ENCODE measurements at regions not wholly inside any gene's neighbourhood (a gene's known extent, or its start where the extent isn't known, plus 50 kb on each side); places are given as distances from the start of the nearest gene placed in this dataset.

DNA sequence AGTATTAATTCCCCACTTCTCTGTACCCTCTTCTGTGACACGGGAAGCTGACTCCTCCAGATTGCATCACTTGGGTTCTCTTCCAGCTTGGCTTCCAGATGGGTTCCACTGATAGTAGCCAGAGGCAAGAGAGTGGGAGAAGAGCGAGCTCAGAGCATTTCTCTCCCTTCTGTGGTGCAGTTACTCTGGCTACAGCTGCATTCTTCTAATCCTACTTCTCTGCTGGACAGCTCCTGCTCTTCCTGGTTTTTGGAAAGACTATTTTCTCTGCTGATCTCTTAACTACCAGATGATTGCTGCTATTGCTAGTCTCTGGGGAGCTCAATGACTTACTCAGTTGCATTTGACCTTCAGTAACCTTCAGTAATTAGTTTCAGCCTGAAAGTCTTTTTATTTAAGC, 187.5 kb upstream of the MAP2 start:
- DNase-seq (no peak), ATAC-seq (ENCODE audit: low read depth) (no peak)
- 83% methylated on average over 1 of the region's 2 CpGs for WGBS (ENCODE audit: insufficient coverage)
- no peaks in the 10 kb centered on the region for H3K9me3 ChIP-seq (ENCODE audit: control extremely low read depth in 1 of 3, control insufficient read depth in 2 of 3, insufficient read depth in 1 of 3, low read length in 2 of 3)
- no peaks in the 10 kb centered on the region for H4K20me1 ChIP-seq (ENCODE audit: control insufficient read depth, insufficient read depth, low read length, poor library complexity, severe bottlenecking)
- no peaks in the 10 kb centered on the region for H3K79me2 ChIP-seq (ENCODE audit: control insufficient read depth, insufficient read depth, low read length)
- H3K4me1 Mint-ChIP-seq, result no peaks in the 10 kb centered on the region
- TF ChIP-seq, protein P1, sequence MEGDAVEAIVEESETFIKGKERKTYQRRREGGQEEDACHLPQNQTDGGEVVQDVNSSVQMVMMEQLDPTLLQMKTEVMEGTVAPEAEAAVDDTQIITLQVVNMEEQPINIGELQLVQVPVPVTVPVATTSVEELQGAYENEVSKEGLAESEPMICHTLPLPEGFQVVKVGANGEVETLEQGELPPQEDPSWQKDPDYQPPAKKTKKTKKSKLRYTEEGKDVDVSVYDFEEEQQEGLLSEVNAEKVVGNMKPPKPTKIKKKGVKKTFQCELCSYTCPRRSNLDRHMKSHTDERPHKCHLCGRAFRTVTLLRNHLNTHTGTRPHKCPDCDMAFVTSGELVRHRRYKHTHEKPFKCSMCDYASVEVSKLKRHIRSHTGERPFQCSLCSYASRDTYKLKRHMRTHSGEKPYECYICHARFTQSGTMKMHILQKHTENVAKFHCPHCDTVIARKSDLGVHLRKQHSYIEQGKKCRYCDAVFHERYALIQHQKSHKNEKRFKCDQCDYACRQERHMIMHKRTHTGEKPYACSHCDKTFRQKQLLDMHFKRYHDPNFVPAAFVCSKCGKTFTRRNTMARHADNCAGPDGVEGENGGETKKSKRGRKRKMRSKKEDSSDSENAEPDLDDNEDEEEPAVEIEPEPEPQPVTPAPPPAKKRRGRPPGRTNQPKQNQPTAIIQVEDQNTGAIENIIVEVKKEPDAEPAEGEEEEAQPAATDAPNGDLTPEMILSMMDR (IDR thresholded peaks at IDR 0.05), result no peak
- no peak for TF ChIP-seq EZH2 (IDR thresholded peaks at IDR 0.05; ENCODE audit: borderline replicate concordance, insufficient read depth, low read depth, low read length, poor library complexity, severe bottlenecking)
- H3K4me1 ChIP-seq (ENCODE audit: control insufficient read depth in 2 of 2, insufficient read depth in 2 of 2, low read length in 2 of 2), result no peaks in the 10 kb centered on the region
- intact Hi-C loops (cut with micrococcal nuclease), result no loop called here
- no peaks in the 10 kb centered on the region for H3K27me3 ChIP-seq (replicated peaks in 1 of 4; ENCODE audit: control extremely low read depth in 1 of 4, control insufficient read depth in 3 of 4, insufficient read depth in 4 of 4, low read length in 3 of 4)
- POLR2A ChIA-PET, result no interaction called here
- no peak overlapping the region for H3K27ac ChIP-seq (ENCODE audit: low read length in 2 of 2)
- H3K27me3 Mint-ChIP-seq, result no peaks in the 10 kb centered on the region
- no peak overlapping the region for H3K9ac ChIP-seq (ENCODE audit: low read length)
- H3K4me3 ChIP-seq (ENCODE audit: control extremely low read depth in 1 of 5, extremely low read depth in 1 of 5, insufficient read depth in 1 of 5, low read depth in 2 of 5, low read length in 4 of 5), result no peak overlapping the region
- H3K4me2 ChIP-seq (replicated peaks; ENCODE audit: low read depth, low read length, poor library complexity, severe bottlenecking), result no peak overlapping the region
- H3K4me3 Mint-ChIP-seq, result no peak overlapping the region
- H3K36me3 ChIP-seq (replicated peaks in 1 of 2; ENCODE audit: control extremely low read depth in 1 of 2, control insufficient read depth in 1 of 2, extremely low read depth in 1 of 2, insufficient read depth in 2 of 2, low read length in 1 of 2), result no peaks in the 10 kb centered on the region
- peaks cover 3% of the 10 kb centered on the region for H3K9me3 Mint-ChIP-seq (ENCODE audit: insufficient read depth)
- H3K27ac Mint-ChIP-seq, result no peak overlapping the region
- no peak overlapping the region for H2AFZ ChIP-seq (ENCODE audit: insufficient read depth, low read depth, low read length, poor library complexity, severe bottlenecking)
- CTCF ChIA-PET, result no interaction called here

- ChIA-PET CTCF (no interaction called here), POLR2A (no interaction called here)
- H3K27me3 Mint-ChIP-seq, result peaks cover 4% of the 10 kb centered on the region
- H3K27ac ChIP-seq (ENCODE audit: low read length in 2 of 2), result no peak overlapping the region
- H3K9me3 ChIP-seq (ENCODE audit: control extremely low read depth in 1 of 3, control insufficient read depth in 2 of 3, insufficient read depth in 1 of 3, low read length in 2 of 3), result peaks cover 0 to 6% (median 0%) of the 10 kb centered on the region in 3 donors
- no peaks in the 10 kb centered on the region for H3K79me2 ChIP-seq (ENCODE audit: control insufficient read depth, insufficient read depth, low read length)
- no peak for ATAC-seq (ENCODE audit: low read depth)
- WGBS (ENCODE audit: insufficient coverage), result no CpG with 5 or more reads among the region's 3 CpGs
- H4K20me1 ChIP-seq (ENCODE audit: control insufficient read depth, insufficient read depth, low read length, poor library complexity, severe bottlenecking), result no peaks in the 10 kb centered on the region
- H3K36me3 ChIP-seq (replicated peaks in 1 of 2; ENCODE audit: control extremely low read depth in 1 of 2, control insufficient read depth in 1 of 2, extremely low read depth in 1 of 2, insufficient read depth in 2 of 2, low read length in 1 of 2), result no peaks in the 10 kb centered on the region
- peaks cover 6% of the 10 kb centered on the region for H3K9me3 Mint-ChIP-seq (ENCODE audit: insufficient read depth)
- no peaks in the 10 kb centered on the region for H3K4me1 Mint-ChIP-seq
- H3K27me3 ChIP-seq (replicated peaks in 1 of 4; ENCODE audit: control extremely low read depth in 1 of 4, control insufficient read depth in 3 of 4, insufficient read depth in 4 of 4, low read length in 3 of 4), result no peaks in the 10 kb centered on the region
- no peak for DNase-seq
- H3K9ac ChIP-seq (ENCODE audit: low read length), result no peak overlapping the region
- no peak overlapping the region for H3K27ac Mint-ChIP-seq
- TF ChIP-seq, protein P1 (IDR thresholded peaks at IDR 0.05), result no peak
- no peak for TF ChIP-seq EZH2 (IDR thresholded peaks at IDR 0.05; ENCODE audit: borderline replicate concordance, insufficient read depth, low read depth, low read length, poor library complexity, severe bottlenecking)
- no peak overlapping the region for H3K4me2 ChIP-seq (replicated peaks; ENCODE audit: low read depth, low read length, poor library complexity, severe bottlenecking)
- no peak overlapping the region for H2AFZ ChIP-seq (ENCODE audit: insufficient read depth, low read depth, low read length, poor library complexity, severe bottlenecking)
- intact Hi-C loops (cut with micrococcal nuclease), result no loop called here
- H3K4me3 Mint-ChIP-seq, result no peak overlapping the region
- no peak overlapping the region for H3K4me3 ChIP-seq (ENCODE audit: control extremely low read depth in 1 of 5, extremely low read depth in 1 of 5, insufficient read depth in 1 of 5, low read depth in 2 of 5, low read length in 4 of 5)
- no peaks in the 10 kb centered on the region for H3K4me1 ChIP-seq (ENCODE audit: control insufficient read depth in 2 of 2, insufficient read depth in 2 of 2, low read length in 2 of 2)
These were observed 184.9 kb upstream of the MAP2 start for GRCh38 chr2:209238765-209239584.
